Transverse colon (tissue), 4 donors: ENCODE measurements at regions not wholly inside any gene's neighbourhood (a gene's known extent, or its start where the extent isn't known, plus 50 kb on each side); places are given as distances from the start of the nearest gene placed in this dataset.

Experiments used
- EP300 ChIP-seq: sonication (generic); formaldehyde crosslinking; IDR thresholded peaks from one replicate; pipeline ENCODE4 v1.6.1; 2017; ENCODE audit warnings: antibody characterized with exemption, low read depth
- POLR2A ChIP-seq: fragments of 450-650 bp; IDR thresholded peaks from one replicate; pipeline ENCODE4 v1.6.1; 2016; ENCODE audit warnings: antibody characterized with exemption, mild to moderate bottlenecking, moderate library complexity
- POLR2AphosphoS5 ChIP-seq, 3 donors: sonication (generic); formaldehyde crosslinking; IDR thresholded peaks; one replicate each; pipeline ENCODE4 v1.6.1; 2016; ENCODE audit warnings: antibody characterized with exemption in 3 of 3
- TF ChIP-seq, protein P1 (sequence below), 5 experiments: fragments of 200-600 bp in 3 of 5; fragments of 450-650 bp in 2 of 5; sonication (generic) in 3 of 5; IDR thresholded peaks; 1 replicate in 2 of 5; 2 replicates in 3 of 5; pipeline ENCODE4 v1.5.1; 2016 to 2017; ENCODE audit warnings: antibody characterized with exemption in 5 of 5, inconsistent platforms in 3 of 5, mild to moderate bottlenecking in 2 of 5, moderate library complexity in 1 of 5

DNA sequence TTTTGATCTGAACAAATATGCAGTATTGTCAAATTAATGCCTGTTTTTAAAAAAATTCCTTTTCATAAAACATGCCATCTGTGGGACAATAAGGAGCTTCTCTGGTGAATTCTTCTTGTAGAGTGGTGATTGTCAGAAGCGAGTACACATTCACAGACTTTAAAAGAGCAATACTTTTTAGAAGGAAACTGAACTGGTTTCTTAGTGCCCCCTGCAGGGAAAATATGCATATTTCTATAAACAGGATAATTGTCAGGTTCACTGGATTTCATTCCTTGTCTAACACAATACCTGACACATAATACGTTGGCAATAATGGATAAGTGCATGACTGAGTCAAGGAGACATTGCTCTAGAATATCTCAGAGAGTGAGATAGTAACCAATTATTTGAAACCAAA, 133.7 kb downstream of the KIF4B start:
- TF ChIP-seq, protein P1, sequence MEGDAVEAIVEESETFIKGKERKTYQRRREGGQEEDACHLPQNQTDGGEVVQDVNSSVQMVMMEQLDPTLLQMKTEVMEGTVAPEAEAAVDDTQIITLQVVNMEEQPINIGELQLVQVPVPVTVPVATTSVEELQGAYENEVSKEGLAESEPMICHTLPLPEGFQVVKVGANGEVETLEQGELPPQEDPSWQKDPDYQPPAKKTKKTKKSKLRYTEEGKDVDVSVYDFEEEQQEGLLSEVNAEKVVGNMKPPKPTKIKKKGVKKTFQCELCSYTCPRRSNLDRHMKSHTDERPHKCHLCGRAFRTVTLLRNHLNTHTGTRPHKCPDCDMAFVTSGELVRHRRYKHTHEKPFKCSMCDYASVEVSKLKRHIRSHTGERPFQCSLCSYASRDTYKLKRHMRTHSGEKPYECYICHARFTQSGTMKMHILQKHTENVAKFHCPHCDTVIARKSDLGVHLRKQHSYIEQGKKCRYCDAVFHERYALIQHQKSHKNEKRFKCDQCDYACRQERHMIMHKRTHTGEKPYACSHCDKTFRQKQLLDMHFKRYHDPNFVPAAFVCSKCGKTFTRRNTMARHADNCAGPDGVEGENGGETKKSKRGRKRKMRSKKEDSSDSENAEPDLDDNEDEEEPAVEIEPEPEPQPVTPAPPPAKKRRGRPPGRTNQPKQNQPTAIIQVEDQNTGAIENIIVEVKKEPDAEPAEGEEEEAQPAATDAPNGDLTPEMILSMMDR (IDR thresholded peaks at IDR 0.05): no peak
- TF ChIP-seq EP300: no peak
- TF ChIP-seq POLR2AphosphoS5 (IDR thresholded peaks at IDR 0.05): no peak
- TF ChIP-seq POLR2A: no peak
